ENCODE measurements at regions not wholly inside any gene's neighbourhood (a gene's known extent, or its start where the extent isn't known, plus 50 kb on each side); places are given as distances from the start of the nearest gene placed in this dataset.

DNA sequence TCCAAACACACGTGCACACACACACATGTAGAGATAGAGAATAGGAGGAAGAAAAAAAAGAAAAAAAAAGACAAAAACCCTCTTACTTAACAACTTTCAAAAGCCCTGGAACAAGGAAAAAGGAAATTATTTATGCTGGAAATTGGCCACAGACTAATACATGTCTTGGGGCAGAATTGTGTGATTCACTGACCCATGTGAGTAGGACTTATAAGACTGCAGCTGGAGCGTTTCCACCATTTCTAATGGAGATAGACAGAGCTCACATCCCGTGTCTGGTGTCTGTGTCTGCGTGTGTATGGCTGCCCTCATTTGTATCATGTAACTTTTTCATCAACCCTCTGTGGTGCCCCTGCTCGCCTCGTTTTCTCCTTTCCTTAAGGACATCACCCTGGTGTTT is 99.8 kb upstream of the PDE10A start:
- TF ChIP-seq, protein P1, sequence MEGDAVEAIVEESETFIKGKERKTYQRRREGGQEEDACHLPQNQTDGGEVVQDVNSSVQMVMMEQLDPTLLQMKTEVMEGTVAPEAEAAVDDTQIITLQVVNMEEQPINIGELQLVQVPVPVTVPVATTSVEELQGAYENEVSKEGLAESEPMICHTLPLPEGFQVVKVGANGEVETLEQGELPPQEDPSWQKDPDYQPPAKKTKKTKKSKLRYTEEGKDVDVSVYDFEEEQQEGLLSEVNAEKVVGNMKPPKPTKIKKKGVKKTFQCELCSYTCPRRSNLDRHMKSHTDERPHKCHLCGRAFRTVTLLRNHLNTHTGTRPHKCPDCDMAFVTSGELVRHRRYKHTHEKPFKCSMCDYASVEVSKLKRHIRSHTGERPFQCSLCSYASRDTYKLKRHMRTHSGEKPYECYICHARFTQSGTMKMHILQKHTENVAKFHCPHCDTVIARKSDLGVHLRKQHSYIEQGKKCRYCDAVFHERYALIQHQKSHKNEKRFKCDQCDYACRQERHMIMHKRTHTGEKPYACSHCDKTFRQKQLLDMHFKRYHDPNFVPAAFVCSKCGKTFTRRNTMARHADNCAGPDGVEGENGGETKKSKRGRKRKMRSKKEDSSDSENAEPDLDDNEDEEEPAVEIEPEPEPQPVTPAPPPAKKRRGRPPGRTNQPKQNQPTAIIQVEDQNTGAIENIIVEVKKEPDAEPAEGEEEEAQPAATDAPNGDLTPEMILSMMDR (conservative IDR thresholded peaks at IDR 0.05; ENCODE audit: low read length): no peak
- TF ChIP-seq EZH2phosphoT487 (IDR thresholded peaks at IDR 0.05; ENCODE audit: borderline replicate concordance): no peak
